Right atrium auricular region (tissue), 2 donors: ENCODE measurements at regions not wholly inside any gene's neighbourhood (a gene's known extent, or its start where the extent isn't known, plus 50 kb on each side); places are given as distances from the start of the nearest gene placed in this dataset.

Experiments used
- DNase-seq: peaks from one replicate; pipeline ENCODE4 v3.0.0-alpha.2; 2019; ENCODE audit warnings: low spot score
- H3K27ac ChIP-seq, 2 donors: fragments of 200-600 bp; sonication (generic); 1 replicate in 1 of 2; 2 replicates in 1 of 2; pipeline ENCODE4 v1.5.1; 2016 to 2019
- H3K27me3 ChIP-seq, 2 donors: fragments of 200-600 bp; sonication (generic); one replicate each; pipeline versions ENCODE4 v1.5.1 to v1.6.0; 2017 to 2019
- H3K36me3 ChIP-seq: fragments of 200-600 bp; sonication (generic); one replicate; pipeline ENCODE4 v1.5.1; 2016
- H3K4me1 ChIP-seq, 2 donors: fragments of 200-600 bp; sonication (generic); one replicate each; pipeline versions ENCODE4 v1.5.1 to v1.6.0; 2017 to 2019
- H3K4me3 ChIP-seq, 2 donors: fragments of 200-600 bp; sonication (generic); 1 replicate in 1 of 2; 2 replicates in 1 of 2; pipeline ENCODE4 v1.5.1; 2017 to 2019; ENCODE audit warnings: mild to moderate bottlenecking in 1 of 2, moderate library complexity in 1 of 2
- H3K9me3 ChIP-seq, 2 donors: fragments of 200-600 bp; sonication (generic); one replicate each; pipeline ENCODE4 v1.5.1; 2019
- TF ChIP-seq, protein P1 (sequence below), 2 donors: fragments of 200-600 bp; sonication (generic); IDR thresholded peaks; one replicate each; pipeline ENCODE4 v1.5.1; 2019; ENCODE audit warnings: antibody characterized with exemption in 2 of 2

- H3K9me3 ChIP-seq, result no peaks in the 10 kb centered on the region
- H3K4me1 ChIP-seq, result no peaks in the 10 kb centered on the region
- no peak overlapping the region for H3K27ac ChIP-seq
- H3K27me3 ChIP-seq, result no peaks in the 10 kb centered on the region
- TF ChIP-seq, protein P1, sequence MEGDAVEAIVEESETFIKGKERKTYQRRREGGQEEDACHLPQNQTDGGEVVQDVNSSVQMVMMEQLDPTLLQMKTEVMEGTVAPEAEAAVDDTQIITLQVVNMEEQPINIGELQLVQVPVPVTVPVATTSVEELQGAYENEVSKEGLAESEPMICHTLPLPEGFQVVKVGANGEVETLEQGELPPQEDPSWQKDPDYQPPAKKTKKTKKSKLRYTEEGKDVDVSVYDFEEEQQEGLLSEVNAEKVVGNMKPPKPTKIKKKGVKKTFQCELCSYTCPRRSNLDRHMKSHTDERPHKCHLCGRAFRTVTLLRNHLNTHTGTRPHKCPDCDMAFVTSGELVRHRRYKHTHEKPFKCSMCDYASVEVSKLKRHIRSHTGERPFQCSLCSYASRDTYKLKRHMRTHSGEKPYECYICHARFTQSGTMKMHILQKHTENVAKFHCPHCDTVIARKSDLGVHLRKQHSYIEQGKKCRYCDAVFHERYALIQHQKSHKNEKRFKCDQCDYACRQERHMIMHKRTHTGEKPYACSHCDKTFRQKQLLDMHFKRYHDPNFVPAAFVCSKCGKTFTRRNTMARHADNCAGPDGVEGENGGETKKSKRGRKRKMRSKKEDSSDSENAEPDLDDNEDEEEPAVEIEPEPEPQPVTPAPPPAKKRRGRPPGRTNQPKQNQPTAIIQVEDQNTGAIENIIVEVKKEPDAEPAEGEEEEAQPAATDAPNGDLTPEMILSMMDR (IDR thresholded peaks at IDR 0.05), result no peak
- no peak for DNase-seq
- H3K36me3 ChIP-seq, result no peaks in the 10 kb centered on the region
- no peak overlapping the region for H3K4me3 ChIP-seq
Measured at GRCh38 chr2:122627388-122627787, 871.9 kb downstream of the TSN start.

- H3K27me3 ChIP-seq, result no peaks in the 10 kb centered on the region
- H3K4me3 ChIP-seq, result no peak overlapping the region
- no peaks in the 10 kb centered on the region for H3K36me3 ChIP-seq
- no peak for DNase-seq
- TF ChIP-seq, protein P1 (IDR thresholded peaks at IDR 0.05), result no peak
- no peak overlapping the region for H3K27ac ChIP-seq
- no peaks in the 10 kb centered on the region for H3K4me1 ChIP-seq
- H3K9me3 ChIP-seq, result no peaks in the 10 kb centered on the region
Measured at GRCh38 chr2:122634256-122634655, 878.8 kb downstream of the TSN start.

DNA sequence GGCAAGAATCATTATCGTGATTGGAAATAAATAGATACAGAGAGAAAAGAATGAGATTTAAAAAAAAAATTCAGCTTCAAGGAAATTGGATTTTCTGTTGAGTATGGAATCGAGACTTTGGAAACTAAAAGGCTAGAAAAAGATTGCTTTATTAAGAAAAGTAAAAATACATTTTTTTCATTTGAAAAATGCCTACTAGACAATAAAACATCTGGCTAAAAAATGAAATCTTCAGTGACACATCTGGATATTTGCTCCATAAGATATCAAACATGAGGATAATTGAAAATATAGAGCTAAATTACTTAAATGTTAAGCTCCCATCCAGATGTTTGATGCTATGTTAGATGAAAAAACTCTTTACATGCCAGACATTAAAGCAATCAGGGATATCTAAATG lies 879.5 kb downstream of the TSN start:
- Histone ChIP-seq H3K36me3 (no peaks in the 10 kb centered on the region), H3K4me3 (no peak overlapping the region), H3K9me3 (no peaks in the 10 kb centered on the region), H3K27me3 (no peaks in the 10 kb centered on the region), H3K4me1 (no peaks in the 10 kb centered on the region), H3K27ac (no peak overlapping the region)
- DNase-seq, result no peak
- TF ChIP-seq, protein P1 (IDR thresholded peaks at IDR 0.05), result no peak

DNA sequence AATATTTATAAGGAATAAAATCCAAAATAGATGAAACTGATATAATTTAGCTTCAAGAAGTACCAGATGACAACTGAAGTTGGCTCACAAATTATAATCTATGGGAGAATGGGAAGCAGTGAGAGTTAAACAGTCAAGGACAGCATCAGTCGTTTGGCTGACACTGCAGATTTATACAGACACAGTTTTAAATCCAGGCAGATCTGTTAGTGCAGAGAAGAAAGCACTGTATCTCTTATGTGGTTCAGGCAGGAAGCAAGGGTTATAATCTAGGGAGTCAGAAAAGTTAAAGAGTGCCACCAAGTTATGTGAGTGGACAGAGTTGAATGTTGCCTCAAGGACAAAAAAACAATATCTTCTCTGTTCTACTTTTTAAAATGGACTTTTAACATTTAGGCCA lies 880.2 kb downstream of the TSN start:
- Histone ChIP-seq H3K36me3 (no peaks in the 10 kb centered on the region), H3K27ac (no peak overlapping the region), H3K27me3 (no peaks in the 10 kb centered on the region), H3K9me3 (no peaks in the 10 kb centered on the region), H3K4me1 (no peaks in the 10 kb centered on the region), H3K4me3 (no peak overlapping the region)
- TF ChIP-seq, protein P1 (IDR thresholded peaks at IDR 0.05), result no peak
- DNase-seq, result no peak

- Histone ChIP-seq H3K27me3 (no peaks in the 10 kb centered on the region), H3K4me1 (no peaks in the 10 kb centered on the region), H3K4me3 (no peak overlapping the region), H3K9me3 (no peaks in the 10 kb centered on the region), H3K36me3 (no peaks in the 10 kb centered on the region), H3K27ac (no peak overlapping the region)
- no peak for DNase-seq
- TF ChIP-seq, protein P1 (IDR thresholded peaks at IDR 0.05), result no peak
Measured at GRCh38 chr2:122636097-122636496, 880.6 kb downstream of the TSN start.

- Histone ChIP-seq H3K36me3 (no peaks in the 10 kb centered on the region), H3K27me3 (no peaks in the 10 kb centered on the region), H3K9me3 (no peaks in the 10 kb centered on the region), H3K4me3 (no peak overlapping the region), H3K27ac (no peak overlapping the region), H3K4me1 (no peaks in the 10 kb centered on the region)
- TF ChIP-seq, protein P1 (IDR thresholded peaks at IDR 0.05), result no peak
- DNase-seq, result no peak
Measured at GRCh38 chr2:122639176-122639575, 883.7 kb downstream of the TSN start.
